Lower leg skin (tissue), 4 donors: ENCODE measurements at regions not wholly inside any gene's neighbourhood (a gene's known extent, or its start where the extent isn't known, plus 50 kb on each side); places are given as distances from the start of the nearest gene placed in this dataset.

Experiments
- DNase-seq, 2 donors: peaks; one replicate each; pipeline ENCODE4 v3.0.0-alpha.2; 2019; ENCODE audit warnings: low spot score in 2 of 2
- H3K4me3 ChIP-seq: fragments of 200-600 bp; sonication (generic); 2 replicates; pipeline ENCODE4 v1.5.1; 2017; ENCODE audit warnings: mild to moderate bottlenecking, low read depth; ENCODE audit not compliant: poor library complexity, severe bottlenecking
- POLR2A ChIP-seq, 2 donors: fragments of 450-650 bp; IDR thresholded peaks; one replicate each; pipeline ENCODE4 v1.6.1; 2016 to 2017; ENCODE audit warnings: antibody characterized with exemption in 2 of 2, mild to moderate bottlenecking in 1 of 2, moderate library complexity in 1 of 2
- WGBS, 2 donors: methylation state at CpG; one replicate each; pipeline ENCODE4 v1.1.5; 2018; 5-methylcytosine and 5-hydroxymethylcytosine counted together
- intact Hi-C: fragments of 100-400 bp; cut with DNase I; formaldehyde crosslinking; loops from one replicate; pipeline ENCODE4 v1.15.0; 2023; ENCODE audit warnings: low total_unique reads
- TF ChIP-seq, protein P1 (sequence below), 3 donors: fragments of 450-650 bp; IDR thresholded peaks; one replicate each; pipeline ENCODE4 v1.5.1; 2016; ENCODE audit warnings: antibody characterized with exemption in 3 of 3, mild to moderate bottlenecking in 3 of 3, moderate library complexity in 2 of 3

DNA sequence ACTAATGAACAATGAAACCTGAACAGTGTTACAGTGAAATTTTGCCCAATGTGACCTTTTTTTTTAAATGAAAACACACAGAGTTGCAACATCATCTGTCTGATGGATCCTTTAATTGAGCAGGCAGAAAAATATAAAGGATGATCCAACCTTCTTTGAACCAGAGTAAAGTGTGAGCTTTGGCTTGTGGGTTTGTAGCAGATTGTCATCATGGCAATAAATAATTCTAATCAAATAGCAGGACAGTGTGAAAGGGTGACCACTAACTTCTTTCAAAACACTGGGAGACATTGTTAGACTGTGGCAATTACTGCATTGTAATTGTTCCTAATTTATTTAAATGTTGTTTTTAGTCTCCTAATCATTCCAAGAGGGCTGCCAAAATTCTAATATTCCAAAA is 197.2 kb downstream of the CHD9NB start:
- no peak for DNase-seq
- H3K4me3 ChIP-seq = no peak overlapping the region
- no peak for TF ChIP-seq POLR2A (IDR thresholded peaks at IDR 0.05)
- TF ChIP-seq, protein P1, sequence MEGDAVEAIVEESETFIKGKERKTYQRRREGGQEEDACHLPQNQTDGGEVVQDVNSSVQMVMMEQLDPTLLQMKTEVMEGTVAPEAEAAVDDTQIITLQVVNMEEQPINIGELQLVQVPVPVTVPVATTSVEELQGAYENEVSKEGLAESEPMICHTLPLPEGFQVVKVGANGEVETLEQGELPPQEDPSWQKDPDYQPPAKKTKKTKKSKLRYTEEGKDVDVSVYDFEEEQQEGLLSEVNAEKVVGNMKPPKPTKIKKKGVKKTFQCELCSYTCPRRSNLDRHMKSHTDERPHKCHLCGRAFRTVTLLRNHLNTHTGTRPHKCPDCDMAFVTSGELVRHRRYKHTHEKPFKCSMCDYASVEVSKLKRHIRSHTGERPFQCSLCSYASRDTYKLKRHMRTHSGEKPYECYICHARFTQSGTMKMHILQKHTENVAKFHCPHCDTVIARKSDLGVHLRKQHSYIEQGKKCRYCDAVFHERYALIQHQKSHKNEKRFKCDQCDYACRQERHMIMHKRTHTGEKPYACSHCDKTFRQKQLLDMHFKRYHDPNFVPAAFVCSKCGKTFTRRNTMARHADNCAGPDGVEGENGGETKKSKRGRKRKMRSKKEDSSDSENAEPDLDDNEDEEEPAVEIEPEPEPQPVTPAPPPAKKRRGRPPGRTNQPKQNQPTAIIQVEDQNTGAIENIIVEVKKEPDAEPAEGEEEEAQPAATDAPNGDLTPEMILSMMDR (IDR thresholded peaks at IDR 0.05) = no peak
- intact Hi-C loops = no loop called here

DNA sequence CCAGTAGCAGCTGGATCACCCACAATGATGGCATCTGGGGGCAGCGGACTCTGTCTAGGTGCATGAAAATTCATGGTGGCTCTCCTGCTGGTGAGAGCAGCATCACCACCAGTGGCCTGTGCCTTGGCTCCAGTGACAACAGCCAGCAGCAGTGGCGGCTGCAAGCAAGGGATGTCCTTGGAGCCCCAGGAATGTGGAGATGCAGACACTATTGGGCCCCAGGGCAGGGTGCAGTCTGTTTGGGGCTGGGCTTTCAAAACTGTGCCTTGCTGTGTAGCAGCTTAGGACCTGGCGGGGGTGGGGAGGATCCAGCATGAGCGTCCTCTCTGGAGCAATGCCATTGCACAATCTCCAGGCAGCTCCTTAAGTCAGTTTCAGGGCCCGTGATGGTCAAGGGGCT is 199.7 kb downstream of the CHD9NB start:
- intact Hi-C loops = no loop called here
- no peak overlapping the region for H3K4me3 ChIP-seq
- 80 to 82% methylated on average over 3 to 5 of the region's 5 CpGs for WGBS, 2 donors
- no peak for DNase-seq
- TF ChIP-seq, protein P1 (IDR thresholded peaks at IDR 0.05) = no peak
- TF ChIP-seq POLR2A (IDR thresholded peaks at IDR 0.05) = no peak

DNA sequence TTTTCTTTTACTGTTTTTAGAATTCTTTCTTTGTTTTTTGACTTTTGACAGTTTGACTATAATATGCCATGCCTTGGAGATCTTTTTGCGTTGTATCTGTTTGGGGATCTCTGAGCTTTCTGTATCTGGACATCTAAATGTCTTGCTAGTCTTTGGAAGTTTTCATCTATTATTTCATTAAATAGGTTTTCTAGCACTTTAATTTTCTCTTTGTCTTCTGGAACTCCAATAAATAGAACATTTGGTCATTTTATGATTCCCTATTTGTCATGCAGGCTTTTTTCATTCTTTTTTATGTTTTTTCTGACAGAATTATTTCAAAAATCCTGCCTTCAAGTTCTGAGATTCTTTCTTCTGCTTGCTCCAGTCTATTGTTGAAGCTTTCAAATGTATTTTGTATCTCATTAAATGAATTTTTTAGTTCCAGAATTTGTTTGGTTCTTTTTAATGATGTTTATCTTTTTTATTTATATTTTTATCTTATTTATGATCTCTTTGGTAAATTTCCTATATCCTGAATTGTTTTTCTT is 201.4 kb downstream of the CHD9NB start:
- H3K4me3 ChIP-seq = no peak overlapping the region
- TF ChIP-seq, protein P1 (IDR thresholded peaks at IDR 0.05) = no peak
- TF ChIP-seq POLR2A (IDR thresholded peaks at IDR 0.05) = no peak
- WGBS, 2 donors = 38 to 93% methylated on average over 1 of the region's 1 CpG
- no peak for DNase-seq
- intact Hi-C loops = no loop called here

DNA sequence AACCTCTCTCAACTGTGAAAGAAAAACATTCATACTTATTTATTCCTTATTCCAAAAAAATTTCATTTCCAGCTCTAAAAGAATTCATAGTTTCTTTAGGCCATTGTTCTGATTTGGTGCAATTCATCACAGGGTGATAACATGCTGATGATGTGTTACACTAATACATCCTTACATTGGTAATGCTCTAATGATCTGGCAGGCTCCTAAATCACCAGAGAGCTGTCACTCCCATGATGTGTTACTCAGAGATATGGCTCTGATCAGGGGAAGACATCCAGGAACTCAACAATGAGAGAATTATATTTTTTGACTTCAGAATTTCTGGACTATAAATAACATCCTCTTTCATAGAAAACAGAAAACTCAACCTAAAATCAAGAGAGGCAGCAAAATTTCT is 209.3 kb downstream of the CHD9NB start:
- no peak for DNase-seq
- TF ChIP-seq POLR2A (IDR thresholded peaks at IDR 0.05) = no peak
- TF ChIP-seq, protein P1 (IDR thresholded peaks at IDR 0.05) = no peak
- intact Hi-C loops = no loop called here
- no peak overlapping the region for H3K4me3 ChIP-seq

DNA sequence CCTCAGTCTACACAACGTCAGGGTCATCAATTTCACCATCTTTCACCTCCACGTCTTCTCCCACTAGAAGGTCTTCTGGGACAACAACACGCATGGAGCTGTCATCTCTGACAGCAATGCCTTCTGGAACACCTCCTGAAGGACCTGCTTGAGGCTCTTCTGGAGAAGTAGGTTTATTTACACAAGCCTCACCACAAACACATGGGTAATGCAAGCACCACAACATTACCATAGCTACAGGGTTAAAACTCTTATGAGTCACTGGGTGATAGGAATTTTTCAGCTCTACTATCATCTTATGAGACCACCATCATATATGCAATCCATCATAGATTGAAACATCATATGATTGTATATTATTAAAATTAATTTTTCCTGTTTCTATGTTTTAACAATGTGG is 215.4 kb downstream of the CHD9NB start:
- intact Hi-C loops = no loop called here
- no peak overlapping the region for H3K4me3 ChIP-seq
- no peak for DNase-seq
- 73 to 74% methylated on average over 3 of the region's 3 CpGs for WGBS, 2 donors
- TF ChIP-seq POLR2A (IDR thresholded peaks at IDR 0.05) = no peak
- TF ChIP-seq, protein P1 (IDR thresholded peaks at IDR 0.05) = no peak

- 74 to 82% methylated on average over 5 of the region's 5 CpGs for WGBS, 2 donors
- TF ChIP-seq POLR2A (IDR thresholded peaks at IDR 0.05) = no peak
- TF ChIP-seq, protein P1 (IDR thresholded peaks at IDR 0.05) = no peak
- no peak overlapping the region for H3K4me3 ChIP-seq
- intact Hi-C loops = no loop called here
- DNase-seq = no peak
Observed at GRCh38 chr16:52834736-52835465, 217.8 kb downstream of the CHD9NB start.
